Midbrain (tissue), 1 donor: ENCODE measurements at regions not wholly inside any gene's neighbourhood (a gene's known extent, or its start where the extent isn't known, plus 50 kb on each side); places are given as distances from the start of the nearest gene placed in this dataset.
A peak's percentile ranks its signal among the peaks of the same experiment; 100 is the strongest.
"Not testable (repeated sequence)": the region's sequence is repeated elsewhere in the genome, so short reads cannot be mapped to it uniquely, and the experiment has no call there.

Source experiments
- DNase-seq: peaks from one replicate; lab custom pipeline; 2025; lab: John Stamatoyannopoulos, UW

GRCh38 chr4:3955321-3956164 is 189.4 kb downstream of the ADRA2C start:
- DNase-seq, result peak; percentile 93

DNA sequence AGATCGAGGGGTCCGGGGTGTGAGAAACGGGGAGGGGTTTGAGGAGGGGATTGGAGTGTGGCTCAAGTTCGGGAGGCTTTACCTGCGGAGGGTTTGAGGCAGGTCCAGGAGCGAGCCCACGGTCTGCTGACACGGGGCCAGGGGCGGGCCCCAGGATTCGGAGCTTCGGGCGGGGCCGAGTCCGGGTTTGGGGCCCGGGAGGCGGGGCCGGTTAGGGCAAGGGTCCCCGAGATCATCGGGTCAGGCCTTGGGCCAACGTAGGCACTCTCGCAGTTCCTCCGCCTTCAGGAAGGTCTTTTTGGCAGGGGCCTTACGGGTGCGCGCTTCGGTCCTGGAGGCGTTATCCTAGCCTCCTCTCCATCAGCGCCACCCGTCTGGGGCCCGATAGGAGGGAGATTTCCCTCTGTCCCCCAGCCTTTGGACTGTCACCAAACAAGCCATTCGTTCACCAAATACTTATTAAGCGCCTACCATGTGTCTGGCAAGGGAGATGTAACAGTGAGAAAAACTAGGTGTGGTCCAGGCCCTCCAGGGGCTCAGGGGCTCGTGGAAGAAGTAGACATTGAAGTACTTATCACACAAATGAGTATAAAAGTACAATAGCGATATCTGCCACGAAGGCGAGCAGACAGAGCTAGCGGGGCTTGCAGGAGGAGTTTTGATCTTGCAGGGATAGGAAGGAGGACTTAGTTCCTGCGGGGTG is 190.1 kb downstream of the ADRA2C start:
- not testable (repeated sequence) for DNase-seq

DNA sequence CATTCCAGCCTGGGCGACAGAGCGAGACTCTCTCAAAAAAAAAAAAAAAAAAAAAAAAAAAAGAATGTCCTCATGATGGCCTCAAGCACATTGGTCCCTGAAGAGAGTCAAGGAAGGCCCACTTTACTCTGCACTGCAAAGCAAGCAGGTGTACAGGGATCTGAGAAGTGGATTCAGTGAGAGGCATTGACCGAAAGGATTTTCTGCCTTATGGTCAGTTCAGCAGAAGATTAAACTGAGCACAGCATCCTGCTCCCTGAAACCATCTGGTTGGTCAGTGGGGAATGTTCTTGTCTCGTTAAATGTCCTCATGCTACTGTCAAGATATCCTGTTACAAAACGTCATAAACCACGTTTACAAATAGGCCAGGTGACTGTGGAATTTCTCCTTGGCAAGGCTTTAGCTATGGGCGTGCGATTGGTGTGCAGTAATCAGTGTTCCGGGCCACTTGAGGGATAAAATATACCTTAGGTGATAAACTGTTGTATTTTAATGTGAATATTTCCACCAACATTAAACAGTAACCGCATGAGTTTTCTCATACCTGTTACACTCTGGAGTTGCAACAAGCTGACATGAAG is 195.0 kb downstream of the ADRA2C start:
- not testable (repeated sequence) for DNase-seq

DNA sequence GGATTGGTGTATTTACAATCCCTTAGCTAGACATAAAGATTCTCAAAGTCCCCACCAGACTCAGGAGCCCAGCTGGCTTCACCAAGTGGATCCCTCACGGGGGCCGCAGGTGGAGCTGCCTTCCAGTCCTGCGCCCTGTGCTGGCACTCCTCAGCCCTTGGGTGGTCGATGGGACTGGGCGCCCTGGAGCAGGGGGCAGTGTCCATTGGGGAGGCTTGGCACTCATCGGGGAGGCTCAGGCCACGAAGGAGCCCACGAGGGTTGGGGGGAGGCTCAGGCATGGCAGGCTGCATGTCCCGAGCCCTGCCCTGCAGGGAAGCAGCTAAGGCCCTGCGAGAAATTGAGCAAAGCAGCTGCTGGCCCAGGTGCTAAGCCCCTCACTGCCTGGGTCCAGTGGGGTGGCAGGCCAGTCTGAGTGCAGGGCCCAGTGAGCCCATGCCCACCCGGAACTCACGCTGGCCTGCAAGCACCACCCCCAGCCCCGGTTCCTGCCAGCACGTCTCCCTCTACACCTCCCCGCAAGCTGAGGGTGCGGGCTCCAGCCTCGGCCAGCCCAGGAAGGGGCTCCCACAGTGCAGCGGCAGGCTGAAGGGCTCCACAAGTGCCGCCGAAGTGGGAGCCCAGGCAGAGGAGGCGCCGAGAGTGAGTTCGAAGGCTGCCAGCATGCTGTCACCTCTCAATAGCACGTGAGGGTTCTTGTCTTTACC is 198.5 kb downstream of the ADRA2C start:
- DNase-seq, result not testable (repeated sequence)

GRCh38 chr4:3967204-3967603 is 201.0 kb downstream of the ADRA2C start:
- not testable (repeated sequence) for DNase-seq

GRCh38 chr4:3972626-3973025 is 206.4 kb downstream of the ADRA2C start:
- not testable (repeated sequence) for DNase-seq

- DNase-seq, result not testable (repeated sequence)
Measured at GRCh38 chr4:3973581-3974200, 207.5 kb downstream of the ADRA2C start.

DNA sequence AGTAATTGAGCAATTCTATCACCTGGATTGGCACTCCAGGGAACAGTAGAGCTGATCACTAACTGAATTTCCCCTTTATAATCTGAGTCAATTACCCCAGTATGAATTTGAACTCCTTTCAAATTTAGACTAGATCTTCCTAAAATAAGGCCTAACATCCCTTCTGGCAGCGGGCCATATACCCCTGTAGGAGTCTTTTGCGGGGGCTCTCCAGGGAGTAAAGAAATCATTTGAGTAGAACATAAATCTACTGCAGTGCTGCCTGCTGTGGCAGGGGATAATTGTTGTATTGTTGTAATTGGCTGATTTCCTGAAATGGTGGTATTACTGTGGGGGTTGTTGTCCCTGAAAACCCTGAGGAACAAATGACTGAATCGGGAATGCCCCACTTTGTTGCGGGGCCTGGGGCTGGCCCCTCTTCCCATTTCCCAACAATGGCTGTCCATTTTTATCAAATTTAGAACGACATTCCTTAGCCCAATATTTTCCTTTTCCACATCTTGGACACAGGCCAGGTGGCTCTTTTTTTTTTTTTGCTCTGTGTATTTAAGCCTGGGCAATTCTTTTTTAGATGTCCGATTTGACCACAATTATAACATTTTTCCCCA is 217.4 kb downstream of the ADRA2C start:
- DNase-seq, result not testable (repeated sequence)

- not testable (repeated sequence) for DNase-seq
Measured at GRCh38 chr4:3984796-3985195, 218.6 kb downstream of the ADRA2C start.

GRCh38 chr4:3986412-3986811 is 220.2 kb downstream of the ADRA2C start:
- not testable (repeated sequence) for DNase-seq

GRCh38 chr4:3997386-3997785 is 229.3 kb downstream of the OTOP1 start:
- DNase-seq, result not testable (repeated sequence)

DNA sequence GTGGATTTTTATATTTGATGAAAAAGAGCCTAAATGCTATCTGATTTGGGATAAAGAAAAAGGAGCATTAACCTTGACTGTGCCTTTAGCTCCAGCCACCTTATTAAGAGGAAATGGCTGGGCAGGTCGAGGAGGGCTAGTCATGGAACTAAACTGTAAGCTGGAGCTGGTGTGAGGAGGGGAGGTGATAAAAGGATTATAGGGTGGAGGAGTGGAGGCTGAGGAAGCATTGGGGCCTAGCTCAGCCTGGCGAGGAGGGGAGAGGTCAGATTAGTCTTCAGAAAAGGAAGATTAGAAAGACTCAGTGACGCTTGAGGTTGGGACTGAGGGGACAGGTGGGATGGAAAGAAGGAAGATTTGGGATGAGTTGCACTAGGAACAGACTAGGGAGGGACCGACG is 222.7 kb downstream of the OTOP1 start:
- DNase-seq, result not testable (repeated sequence)

- not testable (repeated sequence) for DNase-seq
Measured at GRCh38 chr4:4004702-4005101, 222.0 kb downstream of the OTOP1 start.

GRCh38 chr4:4006356-4006755 is 220.4 kb downstream of the OTOP1 start:
- not testable (repeated sequence) for DNase-seq

DNA sequence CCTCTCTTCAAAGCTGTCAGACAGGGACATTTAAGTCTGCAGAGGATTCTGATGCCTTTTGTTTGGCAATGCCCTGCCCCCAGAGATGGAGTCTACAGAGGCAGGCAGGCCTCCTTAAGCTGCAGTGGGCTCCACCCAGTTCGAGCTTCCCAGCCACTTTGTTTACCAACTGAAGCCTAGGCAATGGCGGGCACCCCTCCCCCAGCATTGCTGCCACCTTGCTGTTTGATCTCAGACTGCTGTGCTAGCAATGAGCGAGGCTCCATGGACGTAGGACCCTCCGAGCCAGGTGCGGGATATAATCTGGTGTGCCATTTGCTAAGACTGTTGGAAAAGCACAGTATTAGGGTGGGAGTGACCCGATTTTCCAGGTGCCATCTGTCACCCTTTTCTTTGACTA is 207.7 kb downstream of the OTOP1 start:
- DNase-seq, result not testable (repeated sequence)

DNA sequence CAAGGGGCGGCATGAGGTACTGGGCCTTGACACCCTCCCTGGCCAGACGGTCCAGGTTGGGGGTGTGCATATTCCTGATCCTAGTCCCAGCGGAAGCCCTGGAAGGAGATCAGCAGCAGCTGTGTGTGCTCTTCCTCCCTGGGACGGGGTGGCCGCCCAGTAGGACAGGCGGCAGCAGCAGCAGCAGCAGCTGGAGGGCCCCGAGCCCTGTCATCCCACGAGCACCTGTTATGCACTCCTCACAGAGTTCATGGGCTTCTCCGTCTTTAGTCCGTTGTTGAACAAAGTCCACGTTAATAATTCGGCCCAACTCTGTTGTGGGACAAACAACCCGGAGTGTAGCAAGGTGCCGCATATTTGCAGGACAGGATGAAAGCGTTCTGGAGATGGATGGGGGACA is 205.6 kb downstream of the OTOP1 start:
- DNase-seq, result not testable (repeated sequence)

GRCh38 chr4:4026708-4027107 is 200.0 kb downstream of the OTOP1 start:
- not testable (repeated sequence) for DNase-seq

- not testable (repeated sequence) for DNase-seq
Measured at GRCh38 chr4:4028752-4029151, 198.0 kb downstream of the OTOP1 start.

DNA sequence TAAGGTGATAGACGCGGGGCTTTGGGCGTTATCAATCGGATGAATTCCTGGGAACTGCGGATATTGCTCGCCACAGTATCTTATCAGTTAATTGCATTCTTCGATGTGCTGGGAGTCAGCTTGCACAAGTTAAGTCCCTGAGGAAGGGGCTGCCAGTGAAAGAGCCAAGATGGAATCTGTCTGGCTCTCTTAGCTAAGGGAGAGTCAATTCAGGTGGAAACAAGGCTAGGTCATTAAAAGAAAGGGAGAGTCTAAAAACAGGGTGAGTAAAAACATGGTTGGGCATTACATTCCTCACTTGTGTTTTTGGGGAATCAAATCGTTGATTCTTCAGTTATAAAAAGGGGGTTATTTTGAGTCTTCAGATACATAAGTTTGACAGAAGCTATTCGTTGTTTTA is 196.2 kb downstream of the OTOP1 start:
- DNase-seq, result not testable (repeated sequence)

- not testable (repeated sequence) for DNase-seq
Measured at GRCh38 chr4:4031446-4032135, 195.1 kb downstream of the OTOP1 start.
